ENCODE measurements at regions not wholly inside any gene's neighbourhood (a gene's known extent, or its start where the extent isn't known, plus 50 kb on each side); places are given as distances from the start of the nearest gene placed in this dataset.

DNA sequence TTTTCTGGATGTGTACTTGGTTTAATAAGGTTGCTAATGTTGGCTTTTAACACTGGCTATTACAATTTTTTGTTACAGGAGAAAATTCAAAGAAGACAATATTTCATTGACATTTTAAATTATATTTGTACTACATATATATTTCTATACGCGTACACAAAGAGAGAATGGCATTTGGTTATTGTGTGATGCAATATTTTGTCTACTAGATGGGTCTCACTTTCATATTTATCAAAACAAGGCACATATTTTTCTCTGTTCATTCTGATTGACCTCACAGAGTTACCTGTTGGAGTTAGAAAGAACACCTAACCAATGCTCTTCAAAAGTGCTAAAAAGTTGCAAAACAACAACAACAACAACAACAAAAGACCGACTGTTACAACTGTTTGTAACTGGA is 50.2 kb upstream of the VGLL3 start:
- DNase-seq, result no peak
